22Rv1 (cell line): ENCODE measurements at regions not wholly inside any gene's neighbourhood (a gene's known extent, or its start where the extent isn't known, plus 50 kb on each side); places are given as distances from the start of the nearest gene placed in this dataset.

Experiments
- CTCF ChIP-seq: fragments of 450-650 bp; IDR thresholded peaks from 2 replicates; pipeline ENCODE4 v1.5.1; 2017; ENCODE audit warnings: mild to moderate bottlenecking
- ZFX ChIP-seq: fragments of 450-650 bp; IDR thresholded peaks from 2 replicates; pipeline ENCODE4 v1.6.1; 2017; ENCODE audit warnings: antibody characterized with exemption, borderline replicate concordance

DNA sequence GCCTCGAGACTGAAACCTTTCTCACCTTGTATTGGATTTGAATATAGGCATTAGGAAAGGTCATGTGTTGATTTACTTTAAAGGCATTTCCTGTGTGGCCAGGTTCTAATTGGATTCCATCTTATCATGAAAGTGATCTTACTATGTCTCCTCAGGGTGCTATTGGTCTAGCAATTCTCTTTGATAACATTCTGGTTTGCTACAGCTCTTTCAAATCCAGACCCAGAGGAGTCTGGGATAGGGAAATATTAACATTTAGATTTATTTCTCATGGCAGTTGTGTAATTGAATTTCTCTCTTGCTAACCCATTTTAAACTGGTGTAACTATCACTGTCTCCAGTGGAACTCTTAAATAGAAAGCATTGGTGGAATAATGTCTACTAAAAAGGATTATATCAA, 69.9 kb upstream of the NMUR2 start:
- TF ChIP-seq CTCF (no peak), ZFX (no peak)
